ENCODE measurements at regions not wholly inside any gene's neighbourhood (a gene's known extent, or its start where the extent isn't known, plus 50 kb on each side); places are given as distances from the start of the nearest gene placed in this dataset.

DNA sequence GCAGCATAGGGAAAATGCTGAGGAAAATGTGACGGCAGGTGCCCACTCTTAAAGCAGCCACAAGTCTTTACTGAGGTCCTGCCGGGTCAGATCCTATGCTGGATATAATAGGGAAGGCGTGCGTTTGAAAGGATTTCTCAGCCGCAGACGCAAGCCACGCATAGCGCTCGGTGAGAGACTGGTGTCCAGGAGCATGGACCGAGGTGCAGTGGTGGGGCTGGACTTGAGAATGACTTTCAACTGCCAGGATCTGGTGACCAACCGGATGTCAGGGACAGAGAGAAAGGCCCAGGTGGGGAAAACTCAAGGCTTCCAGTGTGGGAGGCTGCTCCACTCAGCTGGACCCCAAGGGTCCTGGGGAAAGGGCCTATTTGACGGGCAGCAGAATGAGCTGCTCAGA lies 74.7 kb upstream of the INSIG1 start:
- TF ChIP-seq, protein P1, sequence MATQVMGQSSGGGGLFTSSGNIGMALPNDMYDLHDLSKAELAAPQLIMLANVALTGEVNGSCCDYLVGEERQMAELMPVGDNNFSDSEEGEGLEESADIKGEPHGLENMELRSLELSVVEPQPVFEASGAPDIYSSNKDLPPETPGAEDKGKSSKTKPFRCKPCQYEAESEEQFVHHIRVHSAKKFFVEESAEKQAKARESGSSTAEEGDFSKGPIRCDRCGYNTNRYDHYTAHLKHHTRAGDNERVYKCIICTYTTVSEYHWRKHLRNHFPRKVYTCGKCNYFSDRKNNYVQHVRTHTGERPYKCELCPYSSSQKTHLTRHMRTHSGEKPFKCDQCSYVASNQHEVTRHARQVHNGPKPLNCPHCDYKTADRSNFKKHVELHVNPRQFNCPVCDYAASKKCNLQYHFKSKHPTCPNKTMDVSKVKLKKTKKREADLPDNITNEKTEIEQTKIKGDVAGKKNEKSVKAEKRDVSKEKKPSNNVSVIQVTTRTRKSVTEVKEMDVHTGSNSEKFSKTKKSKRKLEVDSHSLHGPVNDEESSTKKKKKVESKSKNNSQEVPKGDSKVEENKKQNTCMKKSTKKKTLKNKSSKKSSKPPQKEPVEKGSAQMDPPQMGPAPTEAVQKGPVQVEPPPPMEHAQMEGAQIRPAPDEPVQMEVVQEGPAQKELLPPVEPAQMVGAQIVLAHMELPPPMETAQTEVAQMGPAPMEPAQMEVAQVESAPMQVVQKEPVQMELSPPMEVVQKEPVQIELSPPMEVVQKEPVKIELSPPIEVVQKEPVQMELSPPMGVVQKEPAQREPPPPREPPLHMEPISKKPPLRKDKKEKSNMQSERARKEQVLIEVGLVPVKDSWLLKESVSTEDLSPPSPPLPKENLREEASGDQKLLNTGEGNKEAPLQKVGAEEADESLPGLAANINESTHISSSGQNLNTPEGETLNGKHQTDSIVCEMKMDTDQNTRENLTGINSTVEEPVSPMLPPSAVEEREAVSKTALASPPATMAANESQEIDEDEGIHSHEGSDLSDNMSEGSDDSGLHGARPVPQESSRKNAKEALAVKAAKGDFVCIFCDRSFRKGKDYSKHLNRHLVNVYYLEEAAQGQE (IDR thresholded peaks at IDR 0.05; ENCODE audit: insufficient read depth in 1 of 2, low read depth in 2 of 2, low read length in 2 of 2): no peak
- no peak for TF ChIP-seq SIN3A (IDR thresholded peaks at IDR 0.05; ENCODE audit: borderline replicate concordance, insufficient read depth, low read length)
- no peak for TF ChIP-seq TAF1 (IDR thresholded peaks at IDR 0.05; ENCODE audit: borderline replicate concordance, insufficient read depth, low read length)
- no peak for TF ChIP-seq POLR2AphosphoS5 (IDR thresholded peaks at IDR 0.05; ENCODE audit: low read depth, low read length)
- no peak for TF ChIP-seq FOXP2 (optimal IDR thresholded peaks at IDR 0.05; ENCODE audit: borderline replicate concordance, extremely low read depth, extremely low read length, insufficient read depth)

Measured in PFSK-1 (cell line).